Breast epithelium (tissue), 3 donors: ENCODE measurements at regions not wholly inside any gene's neighbourhood (a gene's known extent, or its start where the extent isn't known, plus 50 kb on each side); places are given as distances from the start of the nearest gene placed in this dataset.

ENCODE experiments used
- POLR2A ChIP-seq: fragments of 450-650 bp; IDR thresholded peaks from one replicate; pipeline ENCODE4 v1.6.1; 2016; ENCODE audit warnings: antibody characterized with exemption, mild to moderate bottlenecking, moderate library complexity
- POLR2AphosphoS5 ChIP-seq, 3 donors: sonication (generic); formaldehyde crosslinking; IDR thresholded peaks; one replicate each; pipeline ENCODE4 v1.6.1; 2017; ENCODE audit warnings: antibody characterized with exemption in 3 of 3
- TF ChIP-seq, protein P1 (sequence below), 3 donors: fragments of 450-650 bp; IDR thresholded peaks; one replicate each; pipeline ENCODE4 v1.5.1; 2016 to 2017; ENCODE audit warnings: antibody characterized with exemption in 3 of 3, mild to moderate bottlenecking in 3 of 3, moderate library complexity in 3 of 3

DNA sequence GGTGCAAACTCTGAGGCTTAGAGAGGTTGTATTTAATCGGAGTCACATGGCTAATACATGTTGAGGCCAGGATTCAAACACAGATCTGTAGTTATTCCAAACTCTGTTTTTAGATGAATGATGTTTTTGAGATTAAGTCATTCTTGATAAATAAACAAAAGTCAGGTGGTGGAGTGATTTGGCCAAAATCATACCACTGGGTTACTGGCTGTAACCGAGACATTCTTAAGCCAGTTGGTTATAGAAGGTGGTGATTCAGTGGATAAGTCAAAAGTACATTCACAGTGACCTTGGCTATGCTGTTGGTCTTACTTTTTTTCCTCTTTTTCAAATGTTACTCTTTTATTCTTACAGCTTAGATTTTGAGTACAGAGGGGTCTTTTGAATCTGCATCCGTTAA lies 361.4 kb downstream of the KIF20B start:
- TF ChIP-seq, protein P1, sequence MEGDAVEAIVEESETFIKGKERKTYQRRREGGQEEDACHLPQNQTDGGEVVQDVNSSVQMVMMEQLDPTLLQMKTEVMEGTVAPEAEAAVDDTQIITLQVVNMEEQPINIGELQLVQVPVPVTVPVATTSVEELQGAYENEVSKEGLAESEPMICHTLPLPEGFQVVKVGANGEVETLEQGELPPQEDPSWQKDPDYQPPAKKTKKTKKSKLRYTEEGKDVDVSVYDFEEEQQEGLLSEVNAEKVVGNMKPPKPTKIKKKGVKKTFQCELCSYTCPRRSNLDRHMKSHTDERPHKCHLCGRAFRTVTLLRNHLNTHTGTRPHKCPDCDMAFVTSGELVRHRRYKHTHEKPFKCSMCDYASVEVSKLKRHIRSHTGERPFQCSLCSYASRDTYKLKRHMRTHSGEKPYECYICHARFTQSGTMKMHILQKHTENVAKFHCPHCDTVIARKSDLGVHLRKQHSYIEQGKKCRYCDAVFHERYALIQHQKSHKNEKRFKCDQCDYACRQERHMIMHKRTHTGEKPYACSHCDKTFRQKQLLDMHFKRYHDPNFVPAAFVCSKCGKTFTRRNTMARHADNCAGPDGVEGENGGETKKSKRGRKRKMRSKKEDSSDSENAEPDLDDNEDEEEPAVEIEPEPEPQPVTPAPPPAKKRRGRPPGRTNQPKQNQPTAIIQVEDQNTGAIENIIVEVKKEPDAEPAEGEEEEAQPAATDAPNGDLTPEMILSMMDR (IDR thresholded peaks at IDR 0.05), result no peak
- no peak for TF ChIP-seq POLR2AphosphoS5 (IDR thresholded peaks at IDR 0.05)
- TF ChIP-seq POLR2A, result no peak
